Liver (tissue), 8 donors: ENCODE measurements at regions not wholly inside any gene's neighbourhood (a gene's known extent, or its start where the extent isn't known, plus 50 kb on each side); places are given as distances from the start of the nearest gene placed in this dataset.

Source experiments
- DNase-seq: peaks from one replicate; pipeline ENCODE4 v3.0.0-alpha.2; 2017; ENCODE audit warnings: low spot score
- H3K27ac ChIP-seq, 2 donors: one replicate each; pipeline ENCODE4 v1.7.0; 2013; ENCODE audit warnings: inconsistent platforms in 2 of 2, low read length in 2 of 2, control low read depth in 1 of 2, low read depth in 1 of 2, mild to moderate bottlenecking in 1 of 2
- H3K27me3 ChIP-seq, 4 donors: one replicate each; pipeline versions ENCODE4 v1.6.1 to v1.7.0; 2013; ENCODE audit warnings: low read length in 3 of 4, inconsistent platforms in 1 of 4, mild to moderate bottlenecking in 1 of 4, moderate library complexity in 1 of 4; ENCODE audit not compliant: control insufficient read depth in 4 of 4, insufficient read depth in 4 of 4
- H3K36me3 ChIP-seq, 4 donors: one replicate each; pipeline versions ENCODE4 v1.6.1 to v1.7.0; 2013; ENCODE audit warnings: low read length in 3 of 4, mild to moderate bottlenecking in 3 of 4, low read depth in 1 of 4, moderate library complexity in 1 of 4; ENCODE audit not compliant: control insufficient read depth in 4 of 4, insufficient read depth in 3 of 4
- H3K4me1 ChIP-seq, 4 donors: one replicate each; pipeline versions ENCODE4 v1.6.1 to v1.7.0; 2013; ENCODE audit warnings: low read length in 3 of 4, mild to moderate bottlenecking in 3 of 4, moderate library complexity in 1 of 4; ENCODE audit not compliant: control insufficient read depth in 4 of 4, insufficient read depth in 4 of 4
- H3K4me3 ChIP-seq, 3 donors: one replicate each; pipeline versions ENCODE4 v1.6.1 to v1.7.0; 2013; ENCODE audit warnings: low read length in 3 of 3, control low read depth in 1 of 3, low read depth in 1 of 3, mild to moderate bottlenecking in 1 of 3
- H3K9ac ChIP-seq, 2 donors: one replicate each; pipeline ENCODE4 v1.7.0; 2013; ENCODE audit warnings: low read length in 2 of 2, mild to moderate bottlenecking in 2 of 2, moderate library complexity in 2 of 2, control low read depth in 1 of 2, low read depth in 1 of 2
- H3K9me3 ChIP-seq, 4 donors: one replicate each; pipeline versions ENCODE4 v1.6.1 to v1.7.0; 2013; ENCODE audit warnings: low read length in 3 of 4; ENCODE audit not compliant: control insufficient read depth in 4 of 4
- FOXA1 ChIP-seq: IDR thresholded peaks from 2 replicates; pipeline ENCODE4 v1.6.1; 2016; ENCODE audit warnings: antibody characterized with exemption
- FOXA2 ChIP-seq: IDR thresholded peaks from 2 replicates; pipeline ENCODE4 v1.6.1; 2016; ENCODE audit warnings: antibody characterized with exemption
- GABPA ChIP-seq, 2 donors: IDR thresholded peaks in 1 of 2; conservative IDR thresholded peaks in 1 of 2; 2 replicates each; pipeline ENCODE4 v1.6.1; 2016; ENCODE audit warnings: antibody characterized with exemption in 2 of 2, mild to moderate bottlenecking in 1 of 2, moderate library complexity in 1 of 2
- HNF4G ChIP-seq: IDR thresholded peaks from 2 replicates; pipeline ENCODE4 v1.6.1; 2016; ENCODE audit warnings: antibody characterized with exemption
- JUND ChIP-seq, 2 donors: IDR thresholded peaks; 2 replicates each; pipeline ENCODE4 v1.6.1; 2016; ENCODE audit warnings: antibody characterized with exemption in 2 of 2
- NR2F2 ChIP-seq: IDR thresholded peaks from 2 replicates; pipeline ENCODE4 v1.6.1; 2016; ENCODE audit warnings: antibody characterized with exemption
- RAD21 ChIP-seq, 2 donors: IDR thresholded peaks; 2 replicates each; pipeline ENCODE4 v1.6.1; 2016; ENCODE audit warnings: antibody characterized with exemption in 2 of 2, mild to moderate bottlenecking in 2 of 2
- RXRA ChIP-seq, 2 donors: IDR thresholded peaks; 2 replicates each; pipeline ENCODE4 v1.6.1; 2017 to 2018; ENCODE audit warnings: antibody characterized with exemption in 2 of 2, mild to moderate bottlenecking in 1 of 2
- SP1 ChIP-seq: IDR thresholded peaks from 2 replicates; pipeline ENCODE4 v1.6.1; 2018; ENCODE audit warnings: antibody characterized with exemption, mild to moderate bottlenecking
- YY1 ChIP-seq: IDR thresholded peaks from 2 replicates; pipeline ENCODE4 v1.6.1; 2016; ENCODE audit warnings: antibody characterized with exemption, mild to moderate bottlenecking
- WGBS: extraction: QIAGEN DNeasy Blood & Tissue Kit; methylation state at CpG from one replicate; pipeline ENCODE4 v1.1.7; 2013; 5-methylcytosine and 5-hydroxymethylcytosine counted together
- TF ChIP-seq, protein P1 (sequence below): IDR thresholded peaks from 2 replicates; pipeline ENCODE4 v1.6.1; 2016; ENCODE audit warnings: antibody characterized with exemption
- TF ChIP-seq, protein P2 (sequence below): fragments of 150-350 bp; IDR thresholded peaks from 2 replicates; pipeline ENCODE4 v1.5.1; 2017; ENCODE audit warnings: improper control_type of control experiment, low read depth, low read length; ENCODE audit not compliant: missing input control
- TF ChIP-seq, protein P3 (sequence below): IDR thresholded peaks from 2 replicates; pipeline ENCODE4 v1.6.1; 2016; ENCODE audit warnings: antibody characterized with exemption
- TF ChIP-seq, protein P4 (sequence below): IDR thresholded peaks from 2 replicates; pipeline ENCODE4 v1.6.1; 2016; ENCODE audit warnings: antibody characterized with exemption, mild to moderate bottlenecking
- TF ChIP-seq, protein P5 (sequence below): IDR thresholded peaks from 2 replicates; pipeline ENCODE4 v1.6.1; 2016; ENCODE audit warnings: antibody characterized with exemption
- donor health status: healthy.
- donor health status: healthy.
- donor health status: healthy.
- donor health status: healthy.
- donor health status: healthy.

DNA sequence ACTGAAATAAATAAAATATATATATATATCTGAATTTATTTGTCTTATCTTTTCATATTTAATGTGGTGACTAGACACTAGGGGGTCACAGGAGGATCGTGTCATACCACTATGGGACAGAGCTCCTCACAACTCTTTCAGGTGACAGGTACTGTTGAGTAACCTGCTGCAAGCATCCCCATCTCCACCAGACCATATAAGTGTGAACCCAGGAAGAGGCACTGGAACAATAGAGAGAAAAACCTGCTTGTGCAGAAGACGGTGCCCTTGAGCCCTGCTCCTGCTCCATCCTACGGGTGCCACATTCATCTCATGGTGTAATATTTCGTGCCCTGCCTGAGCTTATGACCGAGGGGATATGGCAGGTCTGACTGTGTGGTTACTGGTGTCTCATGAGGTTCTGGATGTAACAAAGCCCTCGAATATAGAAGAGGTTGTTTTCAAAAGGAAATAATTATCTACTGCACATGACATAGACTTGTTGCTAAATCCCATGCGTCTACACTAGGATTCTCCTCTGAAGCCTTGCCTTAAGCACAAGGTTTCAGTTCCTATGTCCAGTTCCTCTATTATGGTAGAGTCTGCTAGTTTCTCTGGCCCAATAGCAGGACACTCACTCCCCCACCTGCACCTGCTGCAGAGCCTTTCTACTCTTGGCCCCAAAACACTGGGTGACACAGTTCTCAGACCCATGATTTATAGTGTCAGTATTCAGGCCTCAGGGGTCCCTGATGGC, 70.4 kb downstream of the GGTLC2 start:
- H3K27me3 ChIP-seq = no peaks in the 10 kb centered on the region
- no peak overlapping the region for H3K27ac ChIP-seq
- no peaks in the 10 kb centered on the region for H3K36me3 ChIP-seq
- no peak for TF ChIP-seq NR2F2
- no peak for TF ChIP-seq GABPA (IDR thresholded peaks at IDR 0.05 in 1 of 2, conservative IDR thresholded peaks at IDR 0.05 in 1 of 2)
- TF ChIP-seq, protein P1, sequence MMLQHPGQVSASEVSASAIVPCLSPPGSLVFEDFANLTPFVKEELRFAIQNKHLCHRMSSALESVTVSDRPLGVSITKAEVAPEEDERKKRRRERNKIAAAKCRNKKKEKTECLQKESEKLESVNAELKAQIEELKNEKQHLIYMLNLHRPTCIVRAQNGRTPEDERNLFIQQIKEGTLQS = no peak
- TF ChIP-seq, protein P2, sequence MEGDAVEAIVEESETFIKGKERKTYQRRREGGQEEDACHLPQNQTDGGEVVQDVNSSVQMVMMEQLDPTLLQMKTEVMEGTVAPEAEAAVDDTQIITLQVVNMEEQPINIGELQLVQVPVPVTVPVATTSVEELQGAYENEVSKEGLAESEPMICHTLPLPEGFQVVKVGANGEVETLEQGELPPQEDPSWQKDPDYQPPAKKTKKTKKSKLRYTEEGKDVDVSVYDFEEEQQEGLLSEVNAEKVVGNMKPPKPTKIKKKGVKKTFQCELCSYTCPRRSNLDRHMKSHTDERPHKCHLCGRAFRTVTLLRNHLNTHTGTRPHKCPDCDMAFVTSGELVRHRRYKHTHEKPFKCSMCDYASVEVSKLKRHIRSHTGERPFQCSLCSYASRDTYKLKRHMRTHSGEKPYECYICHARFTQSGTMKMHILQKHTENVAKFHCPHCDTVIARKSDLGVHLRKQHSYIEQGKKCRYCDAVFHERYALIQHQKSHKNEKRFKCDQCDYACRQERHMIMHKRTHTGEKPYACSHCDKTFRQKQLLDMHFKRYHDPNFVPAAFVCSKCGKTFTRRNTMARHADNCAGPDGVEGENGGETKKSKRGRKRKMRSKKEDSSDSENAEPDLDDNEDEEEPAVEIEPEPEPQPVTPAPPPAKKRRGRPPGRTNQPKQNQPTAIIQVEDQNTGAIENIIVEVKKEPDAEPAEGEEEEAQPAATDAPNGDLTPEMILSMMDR = no peak
- TF ChIP-seq RXRA (IDR thresholded peaks at IDR 0.05) = no peak
- TF ChIP-seq, protein P3, sequence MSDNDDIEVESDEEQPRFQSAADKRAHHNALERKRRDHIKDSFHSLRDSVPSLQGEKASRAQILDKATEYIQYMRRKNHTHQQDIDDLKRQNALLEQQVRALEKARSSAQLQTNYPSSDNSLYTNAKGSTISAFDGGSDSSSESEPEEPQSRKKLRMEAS = no peak
- no peak for TF ChIP-seq HNF4G
- TF ChIP-seq FOXA2 = no peak
- H3K4me1 ChIP-seq = peaks cover 0 to 5% (median 0%) of the 10 kb centered on the region in 4 donors
- H3K9ac ChIP-seq = no peak overlapping the region
- DNase-seq = peak; percentile 25
- no peak overlapping the region for H3K4me3 ChIP-seq
- no peaks in the 10 kb centered on the region for H3K9me3 ChIP-seq
- 74% methylated on average over 7 of the region's 7 CpGs for WGBS

DNA sequence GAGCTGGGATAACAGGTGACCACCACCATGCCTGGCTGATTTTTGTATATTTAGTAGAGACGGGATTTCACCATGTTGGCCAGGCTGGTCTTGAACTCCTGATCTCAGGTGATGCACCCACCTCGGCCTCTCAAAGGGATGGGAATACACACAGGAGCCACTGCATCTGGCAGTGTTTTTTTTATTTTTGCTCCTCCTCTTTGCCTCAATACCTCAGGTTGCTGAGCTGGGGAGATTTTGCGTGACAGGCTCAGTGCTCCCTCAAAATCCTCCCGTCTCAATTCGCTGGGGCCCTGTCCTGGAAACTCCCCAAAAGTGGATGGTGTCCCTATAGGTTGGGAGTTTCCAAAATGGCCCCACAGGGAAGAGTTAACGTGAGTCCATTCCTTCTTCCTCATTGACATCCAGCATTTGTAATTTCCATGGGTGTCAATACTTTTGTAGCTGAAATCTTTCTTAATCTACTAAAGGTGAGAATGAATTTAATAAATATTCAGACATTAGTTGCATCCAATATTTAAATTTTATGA, 71.8 kb downstream of the GGTLC2 start:
- Histone ChIP-seq H3K9me3 (no peaks in the 10 kb centered on the region), H3K27me3 (no peaks in the 10 kb centered on the region), H3K9ac (no peak overlapping the region), H3K4me3 (no peak overlapping the region), H3K36me3 (no peaks in the 10 kb centered on the region), H3K4me1 (no peaks in the 10 kb centered on the region), H3K27ac (no peak overlapping the region)
- 90% methylated on average over 6 of the region's 6 CpGs for WGBS
- TF ChIP-seq SP1 = no peak
- TF ChIP-seq, protein P2 = no peak
- TF ChIP-seq YY1 = no peak
- TF ChIP-seq FOXA2 = no peak
- no peak for TF ChIP-seq NR2F2
- TF ChIP-seq, protein P4, sequence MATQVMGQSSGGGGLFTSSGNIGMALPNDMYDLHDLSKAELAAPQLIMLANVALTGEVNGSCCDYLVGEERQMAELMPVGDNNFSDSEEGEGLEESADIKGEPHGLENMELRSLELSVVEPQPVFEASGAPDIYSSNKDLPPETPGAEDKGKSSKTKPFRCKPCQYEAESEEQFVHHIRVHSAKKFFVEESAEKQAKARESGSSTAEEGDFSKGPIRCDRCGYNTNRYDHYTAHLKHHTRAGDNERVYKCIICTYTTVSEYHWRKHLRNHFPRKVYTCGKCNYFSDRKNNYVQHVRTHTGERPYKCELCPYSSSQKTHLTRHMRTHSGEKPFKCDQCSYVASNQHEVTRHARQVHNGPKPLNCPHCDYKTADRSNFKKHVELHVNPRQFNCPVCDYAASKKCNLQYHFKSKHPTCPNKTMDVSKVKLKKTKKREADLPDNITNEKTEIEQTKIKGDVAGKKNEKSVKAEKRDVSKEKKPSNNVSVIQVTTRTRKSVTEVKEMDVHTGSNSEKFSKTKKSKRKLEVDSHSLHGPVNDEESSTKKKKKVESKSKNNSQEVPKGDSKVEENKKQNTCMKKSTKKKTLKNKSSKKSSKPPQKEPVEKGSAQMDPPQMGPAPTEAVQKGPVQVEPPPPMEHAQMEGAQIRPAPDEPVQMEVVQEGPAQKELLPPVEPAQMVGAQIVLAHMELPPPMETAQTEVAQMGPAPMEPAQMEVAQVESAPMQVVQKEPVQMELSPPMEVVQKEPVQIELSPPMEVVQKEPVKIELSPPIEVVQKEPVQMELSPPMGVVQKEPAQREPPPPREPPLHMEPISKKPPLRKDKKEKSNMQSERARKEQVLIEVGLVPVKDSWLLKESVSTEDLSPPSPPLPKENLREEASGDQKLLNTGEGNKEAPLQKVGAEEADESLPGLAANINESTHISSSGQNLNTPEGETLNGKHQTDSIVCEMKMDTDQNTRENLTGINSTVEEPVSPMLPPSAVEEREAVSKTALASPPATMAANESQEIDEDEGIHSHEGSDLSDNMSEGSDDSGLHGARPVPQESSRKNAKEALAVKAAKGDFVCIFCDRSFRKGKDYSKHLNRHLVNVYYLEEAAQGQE = no peak
- no peak for TF ChIP-seq JUND (IDR thresholded peaks at IDR 0.05)
- TF ChIP-seq FOXA1 = no peak
- TF ChIP-seq, protein P5, sequence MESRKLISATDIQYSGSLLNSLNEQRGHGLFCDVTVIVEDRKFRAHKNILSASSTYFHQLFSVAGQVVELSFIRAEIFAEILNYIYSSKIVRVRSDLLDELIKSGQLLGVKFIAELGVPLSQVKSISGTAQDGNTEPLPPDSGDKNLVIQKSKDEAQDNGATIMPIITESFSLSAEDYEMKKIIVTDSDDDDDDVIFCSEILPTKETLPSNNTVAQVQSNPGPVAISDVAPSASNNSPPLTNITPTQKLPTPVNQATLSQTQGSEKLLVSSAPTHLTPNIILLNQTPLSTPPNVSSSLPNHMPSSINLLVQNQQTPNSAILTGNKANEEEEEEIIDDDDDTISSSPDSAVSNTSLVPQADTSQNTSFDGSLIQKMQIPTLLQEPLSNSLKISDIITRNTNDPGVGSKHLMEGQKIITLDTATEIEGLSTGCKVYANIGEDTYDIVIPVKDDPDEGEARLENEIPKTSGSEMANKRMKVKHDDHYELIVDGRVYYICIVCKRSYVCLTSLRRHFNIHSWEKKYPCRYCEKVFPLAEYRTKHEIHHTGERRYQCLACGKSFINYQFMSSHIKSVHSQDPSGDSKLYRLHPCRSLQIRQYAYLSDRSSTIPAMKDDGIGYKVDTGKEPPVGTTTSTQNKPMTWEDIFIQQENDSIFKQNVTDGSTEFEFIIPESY = no peak
- TF ChIP-seq HNF4G = no peak
- TF ChIP-seq, protein P3 = no peak
- TF ChIP-seq RAD21 (IDR thresholded peaks at IDR 0.05) = no peak
- DNase-seq = peak; percentile 10
